ENCODE measurements at regions not wholly inside any gene's neighbourhood (a gene's known extent, or its start where the extent isn't known, plus 50 kb on each side); places are given as distances from the start of the nearest gene placed in this dataset.

- DNase-seq (ENCODE audit: low read depth in 2 of 2) = no peak
These were observed 239.1 kb upstream of the FGGY start for GRCh38 chr1:59057796-59058195.

- DNase-seq (ENCODE audit: low read depth in 2 of 2) = no peak
These were observed 238.0 kb upstream of the FGGY start for GRCh38 chr1:59058665-59059439.

- no peak for DNase-seq (ENCODE audit: low read depth in 2 of 2)
These were observed 235.0 kb upstream of the FGGY start for GRCh38 chr1:59061876-59062275.

- no peak for DNase-seq (ENCODE audit: low read depth in 2 of 2)
These were observed 234.2 kb upstream of the FGGY start for GRCh38 chr1:59062743-59063142.

- no peak for DNase-seq (ENCODE audit: low read depth in 2 of 2)
These were observed 233.4 kb upstream of the FGGY start for GRCh38 chr1:59063501-59063900.

- no peak for DNase-seq (ENCODE audit: low read depth in 2 of 2)
These were observed 232.3 kb upstream of the FGGY start for GRCh38 chr1:59064592-59064991.

- no peak for DNase-seq (ENCODE audit: low read depth in 2 of 2)
These were observed 230.7 kb upstream of the FGGY start for GRCh38 chr1:59066236-59066635.

GRCh38 chr1:59070610-59071009 lies 226.3 kb upstream of the FGGY start:
- DNase-seq (ENCODE audit: low read depth in 2 of 2) = no peak

GRCh38 chr1:59071289-59071688 lies 225.6 kb upstream of the FGGY start:
- DNase-seq (ENCODE audit: low read depth in 2 of 2) = no peak

GRCh38 chr1:59071876-59072582 lies 224.9 kb upstream of the FGGY start:
- DNase-seq (ENCODE audit: low read depth in 2 of 2) = no peak

- no peak for DNase-seq (ENCODE audit: low read depth in 2 of 2)
These were observed 224.3 kb upstream of the FGGY start for GRCh38 chr1:59072583-59072947.

GRCh38 chr1:59074598-59074997 lies 222.3 kb upstream of the FGGY start:
- no peak for DNase-seq (ENCODE audit: low read depth in 2 of 2)

GRCh38 chr1:59075021-59075420 lies 221.9 kb upstream of the FGGY start:
- no peak for DNase-seq (ENCODE audit: low read depth in 2 of 2)

- DNase-seq (ENCODE audit: low read depth in 2 of 2) = no peak
These were observed 220.3 kb upstream of the FGGY start for GRCh38 chr1:59076612-59077011.

GRCh38 chr1:59077466-59078069 lies 219.3 kb upstream of the FGGY start:
- DNase-seq (ENCODE audit: low read depth in 2 of 2) = no peak

- DNase-seq (ENCODE audit: low read depth in 2 of 2) = no peak
These were observed 218.7 kb upstream of the FGGY start for GRCh38 chr1:59078070-59078800.

- no peak for DNase-seq (ENCODE audit: low read depth in 2 of 2)
These were observed 218.0 kb upstream of the FGGY start for GRCh38 chr1:59078866-59079265.

- DNase-seq (ENCODE audit: low read depth in 2 of 2) = no peak
These were observed 217.3 kb upstream of the FGGY start for GRCh38 chr1:59079434-59080140.

GRCh38 chr1:59081181-59081580 lies 215.7 kb upstream of the FGGY start:
- DNase-seq (ENCODE audit: low read depth in 2 of 2) = no peak

GRCh38 chr1:59081795-59082194 lies 215.1 kb upstream of the FGGY start:
- DNase-seq (ENCODE audit: low read depth in 2 of 2) = no peak

- no peak for DNase-seq (ENCODE audit: low read depth in 2 of 2)
These were observed 212.7 kb upstream of the FGGY start for GRCh38 chr1:59083946-59084865.
